Liver (tissue), 8 donors: ENCODE measurements at regions not wholly inside any gene's neighbourhood (a gene's known extent, or its start where the extent isn't known, plus 50 kb on each side); places are given as distances from the start of the nearest gene placed in this dataset.

Experiments used
- DNase-seq: peaks from one replicate; pipeline ENCODE4 v3.0.0-alpha.2; 2017; ENCODE audit warnings: low spot score
- H3K27ac ChIP-seq, 2 donors: one replicate each; pipeline ENCODE4 v1.7.0; 2013; ENCODE audit warnings: inconsistent platforms in 2 of 2, low read length in 2 of 2, control low read depth in 1 of 2, low read depth in 1 of 2, mild to moderate bottlenecking in 1 of 2
- H3K27me3 ChIP-seq, 4 donors: one replicate each; pipeline versions ENCODE4 v1.6.1 to v1.7.0; 2013; ENCODE audit warnings: low read length in 3 of 4, inconsistent platforms in 1 of 4, mild to moderate bottlenecking in 1 of 4, moderate library complexity in 1 of 4; ENCODE audit not compliant: control insufficient read depth in 4 of 4, insufficient read depth in 4 of 4
- H3K36me3 ChIP-seq, 4 donors: one replicate each; pipeline versions ENCODE4 v1.6.1 to v1.7.0; 2013; ENCODE audit warnings: low read length in 3 of 4, mild to moderate bottlenecking in 3 of 4, low read depth in 1 of 4, moderate library complexity in 1 of 4; ENCODE audit not compliant: control insufficient read depth in 4 of 4, insufficient read depth in 3 of 4
- H3K4me1 ChIP-seq, 4 donors: one replicate each; pipeline versions ENCODE4 v1.6.1 to v1.7.0; 2013; ENCODE audit warnings: low read length in 3 of 4, mild to moderate bottlenecking in 3 of 4, moderate library complexity in 1 of 4; ENCODE audit not compliant: control insufficient read depth in 4 of 4, insufficient read depth in 4 of 4
- H3K4me3 ChIP-seq, 3 donors: one replicate each; pipeline versions ENCODE4 v1.6.1 to v1.7.0; 2013; ENCODE audit warnings: low read length in 3 of 3, control low read depth in 1 of 3, low read depth in 1 of 3, mild to moderate bottlenecking in 1 of 3
- H3K9ac ChIP-seq, 2 donors: one replicate each; pipeline ENCODE4 v1.7.0; 2013; ENCODE audit warnings: low read length in 2 of 2, mild to moderate bottlenecking in 2 of 2, moderate library complexity in 2 of 2, control low read depth in 1 of 2, low read depth in 1 of 2
- H3K9me3 ChIP-seq, 4 donors: one replicate each; pipeline versions ENCODE4 v1.6.1 to v1.7.0; 2013; ENCODE audit warnings: low read length in 3 of 4; ENCODE audit not compliant: control insufficient read depth in 4 of 4
- CTCF ChIP-seq: fragments of 150-350 bp; IDR thresholded peaks from 2 replicates; pipeline ENCODE4 v1.5.1; 2017; ENCODE audit warnings: improper control_type of control experiment, low read depth, low read length; ENCODE audit not compliant: missing input control
- EGR1 ChIP-seq, 2 donors: IDR thresholded peaks; 2 replicates each; pipeline ENCODE4 v1.6.1; 2016 to 2018; ENCODE audit warnings: antibody characterized with exemption in 2 of 2, low read depth in 2 of 2
- FOXA1 ChIP-seq: IDR thresholded peaks from 2 replicates; pipeline ENCODE4 v1.6.1; 2016; ENCODE audit warnings: antibody characterized with exemption
- FOXA2 ChIP-seq: IDR thresholded peaks from 2 replicates; pipeline ENCODE4 v1.6.1; 2016; ENCODE audit warnings: antibody characterized with exemption
- GABPA ChIP-seq, 2 donors: IDR thresholded peaks in 1 of 2; conservative IDR thresholded peaks in 1 of 2; 2 replicates each; pipeline ENCODE4 v1.6.1; 2016; ENCODE audit warnings: antibody characterized with exemption in 2 of 2, mild to moderate bottlenecking in 1 of 2, moderate library complexity in 1 of 2
- HNF4A ChIP-seq, 2 donors: conservative IDR thresholded peaks; 2 replicates each; pipeline ENCODE4 v1.6.1; 2016; ENCODE audit warnings: antibody characterized with exemption in 2 of 2, mild to moderate bottlenecking in 2 of 2
- HNF4G ChIP-seq: IDR thresholded peaks from 2 replicates; pipeline ENCODE4 v1.6.1; 2016; ENCODE audit warnings: antibody characterized with exemption
- JUND ChIP-seq, 2 donors: IDR thresholded peaks; 2 replicates each; pipeline ENCODE4 v1.6.1; 2016; ENCODE audit warnings: antibody characterized with exemption in 2 of 2
- NR2F2 ChIP-seq: IDR thresholded peaks from 2 replicates; pipeline ENCODE4 v1.6.1; 2016; ENCODE audit warnings: antibody characterized with exemption
- RAD21 ChIP-seq, 2 donors: IDR thresholded peaks; 2 replicates each; pipeline ENCODE4 v1.6.1; 2016; ENCODE audit warnings: antibody characterized with exemption in 2 of 2, mild to moderate bottlenecking in 2 of 2
- RXRA ChIP-seq, 2 donors: IDR thresholded peaks; 2 replicates each; pipeline ENCODE4 v1.6.1; 2017 to 2018; ENCODE audit warnings: antibody characterized with exemption in 2 of 2, mild to moderate bottlenecking in 1 of 2
- SP1 ChIP-seq: IDR thresholded peaks from 2 replicates; pipeline ENCODE4 v1.6.1; 2018; ENCODE audit warnings: antibody characterized with exemption, mild to moderate bottlenecking
- TAF1 ChIP-seq: conservative IDR thresholded peaks from 2 replicates; pipeline ENCODE4 v1.6.1; 2016; ENCODE audit warnings: antibody characterized with exemption, mild to moderate bottlenecking
- YY1 ChIP-seq: IDR thresholded peaks from 2 replicates; pipeline ENCODE4 v1.6.1; 2016; ENCODE audit warnings: antibody characterized with exemption, mild to moderate bottlenecking
- WGBS: extraction: QIAGEN DNeasy Blood & Tissue Kit; methylation state at CpG from one replicate; pipeline ENCODE4 v1.1.7; 2013; 5-methylcytosine and 5-hydroxymethylcytosine counted together
- TF ChIP-seq, protein P1 (sequence below): IDR thresholded peaks from 2 replicates; pipeline ENCODE4 v1.6.1; 2016; ENCODE audit warnings: antibody characterized with exemption, mild to moderate bottlenecking
- TF ChIP-seq, protein P2 (sequence below): IDR thresholded peaks from 2 replicates; pipeline ENCODE4 v1.6.1; 2016; ENCODE audit warnings: antibody characterized with exemption
- TF ChIP-seq, protein P3 (sequence below): IDR thresholded peaks from 2 replicates; pipeline ENCODE4 v1.6.1; 2016; ENCODE audit warnings: antibody characterized with exemption
- TF ChIP-seq, protein P4 (sequence below): IDR thresholded peaks from 2 replicates; pipeline ENCODE4 v1.6.1; 2016; ENCODE audit warnings: antibody characterized with exemption
- donor health status: healthy.
- donor health status: healthy.
- donor health status: healthy.
- donor health status: healthy.
- donor health status: healthy.

- 79% methylated on average over 4 of the region's 4 CpGs for WGBS
- TF ChIP-seq YY1 = no peak
- TF ChIP-seq FOXA2 = no peak
- no peak for TF ChIP-seq NR2F2
- TF ChIP-seq, protein P1, sequence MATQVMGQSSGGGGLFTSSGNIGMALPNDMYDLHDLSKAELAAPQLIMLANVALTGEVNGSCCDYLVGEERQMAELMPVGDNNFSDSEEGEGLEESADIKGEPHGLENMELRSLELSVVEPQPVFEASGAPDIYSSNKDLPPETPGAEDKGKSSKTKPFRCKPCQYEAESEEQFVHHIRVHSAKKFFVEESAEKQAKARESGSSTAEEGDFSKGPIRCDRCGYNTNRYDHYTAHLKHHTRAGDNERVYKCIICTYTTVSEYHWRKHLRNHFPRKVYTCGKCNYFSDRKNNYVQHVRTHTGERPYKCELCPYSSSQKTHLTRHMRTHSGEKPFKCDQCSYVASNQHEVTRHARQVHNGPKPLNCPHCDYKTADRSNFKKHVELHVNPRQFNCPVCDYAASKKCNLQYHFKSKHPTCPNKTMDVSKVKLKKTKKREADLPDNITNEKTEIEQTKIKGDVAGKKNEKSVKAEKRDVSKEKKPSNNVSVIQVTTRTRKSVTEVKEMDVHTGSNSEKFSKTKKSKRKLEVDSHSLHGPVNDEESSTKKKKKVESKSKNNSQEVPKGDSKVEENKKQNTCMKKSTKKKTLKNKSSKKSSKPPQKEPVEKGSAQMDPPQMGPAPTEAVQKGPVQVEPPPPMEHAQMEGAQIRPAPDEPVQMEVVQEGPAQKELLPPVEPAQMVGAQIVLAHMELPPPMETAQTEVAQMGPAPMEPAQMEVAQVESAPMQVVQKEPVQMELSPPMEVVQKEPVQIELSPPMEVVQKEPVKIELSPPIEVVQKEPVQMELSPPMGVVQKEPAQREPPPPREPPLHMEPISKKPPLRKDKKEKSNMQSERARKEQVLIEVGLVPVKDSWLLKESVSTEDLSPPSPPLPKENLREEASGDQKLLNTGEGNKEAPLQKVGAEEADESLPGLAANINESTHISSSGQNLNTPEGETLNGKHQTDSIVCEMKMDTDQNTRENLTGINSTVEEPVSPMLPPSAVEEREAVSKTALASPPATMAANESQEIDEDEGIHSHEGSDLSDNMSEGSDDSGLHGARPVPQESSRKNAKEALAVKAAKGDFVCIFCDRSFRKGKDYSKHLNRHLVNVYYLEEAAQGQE = no peak
- TF ChIP-seq HNF4G = no peak
- TF ChIP-seq HNF4A (conservative IDR thresholded peaks at IDR 0.05) = no peak
- no peak for TF ChIP-seq JUND (IDR thresholded peaks at IDR 0.05)
- TF ChIP-seq, protein P2, sequence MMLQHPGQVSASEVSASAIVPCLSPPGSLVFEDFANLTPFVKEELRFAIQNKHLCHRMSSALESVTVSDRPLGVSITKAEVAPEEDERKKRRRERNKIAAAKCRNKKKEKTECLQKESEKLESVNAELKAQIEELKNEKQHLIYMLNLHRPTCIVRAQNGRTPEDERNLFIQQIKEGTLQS = no peak
- no peak for TF ChIP-seq RXRA (IDR thresholded peaks at IDR 0.05)
- TF ChIP-seq FOXA1 = no peak
- TF ChIP-seq RAD21 (IDR thresholded peaks at IDR 0.05) = no peak
- TF ChIP-seq SP1 = no peak
- TF ChIP-seq EGR1 (IDR thresholded peaks at IDR 0.05; ENCODE audit: low read depth in 2 of 2) = no peak
- no peak for TF ChIP-seq CTCF
- no peak for TF ChIP-seq GABPA (IDR thresholded peaks at IDR 0.05 in 1 of 2, conservative IDR thresholded peaks at IDR 0.05 in 1 of 2)
- TF ChIP-seq, protein P3, sequence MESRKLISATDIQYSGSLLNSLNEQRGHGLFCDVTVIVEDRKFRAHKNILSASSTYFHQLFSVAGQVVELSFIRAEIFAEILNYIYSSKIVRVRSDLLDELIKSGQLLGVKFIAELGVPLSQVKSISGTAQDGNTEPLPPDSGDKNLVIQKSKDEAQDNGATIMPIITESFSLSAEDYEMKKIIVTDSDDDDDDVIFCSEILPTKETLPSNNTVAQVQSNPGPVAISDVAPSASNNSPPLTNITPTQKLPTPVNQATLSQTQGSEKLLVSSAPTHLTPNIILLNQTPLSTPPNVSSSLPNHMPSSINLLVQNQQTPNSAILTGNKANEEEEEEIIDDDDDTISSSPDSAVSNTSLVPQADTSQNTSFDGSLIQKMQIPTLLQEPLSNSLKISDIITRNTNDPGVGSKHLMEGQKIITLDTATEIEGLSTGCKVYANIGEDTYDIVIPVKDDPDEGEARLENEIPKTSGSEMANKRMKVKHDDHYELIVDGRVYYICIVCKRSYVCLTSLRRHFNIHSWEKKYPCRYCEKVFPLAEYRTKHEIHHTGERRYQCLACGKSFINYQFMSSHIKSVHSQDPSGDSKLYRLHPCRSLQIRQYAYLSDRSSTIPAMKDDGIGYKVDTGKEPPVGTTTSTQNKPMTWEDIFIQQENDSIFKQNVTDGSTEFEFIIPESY = no peak
- TF ChIP-seq TAF1 = no peak
- TF ChIP-seq, protein P4, sequence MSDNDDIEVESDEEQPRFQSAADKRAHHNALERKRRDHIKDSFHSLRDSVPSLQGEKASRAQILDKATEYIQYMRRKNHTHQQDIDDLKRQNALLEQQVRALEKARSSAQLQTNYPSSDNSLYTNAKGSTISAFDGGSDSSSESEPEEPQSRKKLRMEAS = no peak
- Histone ChIP-seq H3K9ac (no peak overlapping the region), H3K27ac (no peak overlapping the region), H3K36me3 (no peaks in the 10 kb centered on the region), H3K4me3 (no peak overlapping the region), H3K27me3 (no peaks in the 10 kb centered on the region), H3K9me3 (no peaks in the 10 kb centered on the region), H3K4me1 (no peaks in the 10 kb centered on the region)
- DNase-seq = no peak
These were observed 160.6 kb upstream of the RAP2B start for GRCh38 chr3:153001210-153002078.
